GM18907 (cell line): ENCODE measurements at regions not wholly inside any gene's neighbourhood (a gene's known extent, or its start where the extent isn't known, plus 50 kb on each side); places are given as distances from the start of the nearest gene placed in this dataset.
A peak's percentile ranks its signal among the peaks of the same experiment; 100 is the strongest.

Experiments used
- ATAC-seq: cut with Tn5 transposase; IDR thresholded peaks from one replicate; pipeline ENCODE4 v1.9.1; 2021; ENCODE audit warnings: mild to moderate bottlenecking, moderate library complexity; ENCODE audit not compliant: unreplicated experiment

DNA sequence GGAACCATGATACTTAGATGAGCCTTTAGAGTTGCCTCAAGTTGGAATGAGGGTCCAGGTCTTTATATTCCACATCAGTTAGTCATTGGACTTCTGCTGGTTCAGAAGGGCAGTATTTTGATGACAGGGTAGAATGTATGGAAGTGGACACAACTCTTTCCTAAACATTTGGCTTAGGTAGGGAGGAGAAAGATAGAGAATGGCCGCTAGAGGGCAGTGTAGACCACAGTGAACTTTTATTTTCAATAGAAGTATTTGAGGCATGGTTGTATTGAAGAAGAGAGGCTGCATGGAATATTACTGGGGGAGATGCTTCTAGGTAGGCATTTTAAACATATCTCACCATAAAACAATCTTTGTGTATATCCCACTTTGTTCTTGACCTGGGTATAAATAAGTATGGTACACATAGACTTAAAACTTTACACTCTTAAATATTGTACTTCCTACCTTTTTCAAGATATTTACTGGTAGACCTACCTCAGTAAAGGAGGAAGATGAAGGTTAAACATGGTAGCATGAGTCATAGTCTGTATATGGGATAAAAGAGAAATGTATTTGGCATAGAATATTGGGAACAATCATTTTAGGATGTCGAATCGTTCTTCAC is 497.6 kb upstream of the FAM98A start:
- peak; percentile 85 for ATAC-seq

DNA sequence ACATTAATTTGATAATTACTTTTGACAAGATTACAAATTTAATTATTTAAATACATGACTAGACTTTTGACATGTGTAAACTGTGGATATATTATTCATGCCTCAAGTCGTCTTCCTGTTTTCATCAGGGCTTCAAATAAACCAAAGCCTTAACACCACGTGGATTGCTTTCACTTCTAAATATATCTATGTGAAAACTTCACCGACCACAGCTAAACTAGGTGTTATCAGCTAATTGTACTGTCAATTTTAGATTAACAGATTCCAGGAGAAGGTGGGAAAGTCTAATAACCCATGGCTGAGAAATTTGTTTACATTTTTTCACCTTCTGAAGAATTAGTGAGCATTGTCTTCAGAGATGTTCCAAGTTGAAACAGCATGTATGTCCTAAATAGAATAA is 494.7 kb upstream of the FAM98A start:
- ATAC-seq: no peak

DNA sequence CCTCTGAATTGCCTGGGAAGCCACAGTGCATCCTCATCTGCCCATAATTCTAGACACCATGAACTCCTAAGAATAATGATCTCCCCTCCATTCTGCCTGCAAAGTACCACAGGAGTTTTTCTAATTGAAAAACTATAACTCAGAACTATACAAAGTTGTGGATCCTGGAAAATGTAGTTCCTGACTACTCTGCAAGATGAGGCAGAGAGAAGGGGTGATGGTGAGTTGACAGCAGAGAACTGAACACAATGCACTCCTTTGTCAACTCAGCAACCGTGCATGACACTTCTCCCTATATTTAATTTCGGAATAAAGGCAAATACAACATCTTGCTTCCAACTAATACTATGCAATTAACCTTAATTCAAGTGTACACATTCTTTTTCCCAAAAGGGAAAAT is 471.1 kb upstream of the FAM98A start:
- ATAC-seq: no peak

DNA sequence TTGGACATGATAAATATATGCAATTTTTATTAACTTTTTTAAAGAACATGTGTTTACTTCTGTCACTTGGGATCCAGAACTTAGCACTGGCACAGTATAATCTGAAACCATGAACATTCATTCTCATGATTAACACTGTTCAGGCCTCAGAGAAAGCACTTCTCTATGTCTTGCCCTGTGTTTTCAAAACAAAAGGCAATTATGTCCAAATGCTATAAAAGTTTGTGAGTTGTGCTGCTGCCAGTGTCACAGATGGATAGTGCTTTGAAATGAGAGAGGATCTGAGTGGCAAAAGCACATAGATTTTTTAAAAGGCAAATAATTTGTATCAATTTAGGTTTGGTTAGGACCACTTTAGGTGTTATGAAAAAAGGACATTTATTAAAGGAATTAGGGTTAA is 470.5 kb upstream of the FAM98A start:
- no peak for ATAC-seq

DNA sequence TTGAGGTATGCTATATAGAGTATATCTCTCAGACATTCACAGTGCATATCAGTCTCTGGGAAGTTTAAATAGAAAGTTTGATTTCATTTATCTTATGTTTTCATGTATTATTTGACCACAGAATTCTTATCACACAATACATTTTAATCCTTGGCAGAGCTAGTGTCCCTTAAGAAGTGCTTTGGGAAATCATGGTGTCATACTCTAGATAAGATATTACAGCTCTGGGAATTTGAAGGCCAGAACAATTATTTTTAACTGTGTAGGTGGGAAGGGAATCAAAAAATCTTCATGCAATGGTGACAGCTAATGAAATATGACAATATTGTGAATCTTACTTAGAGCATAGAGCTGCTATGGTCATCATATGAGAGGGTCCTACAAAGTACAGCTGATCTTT is 451.3 kb upstream of the FAM98A start:
- ATAC-seq: no peak

DNA sequence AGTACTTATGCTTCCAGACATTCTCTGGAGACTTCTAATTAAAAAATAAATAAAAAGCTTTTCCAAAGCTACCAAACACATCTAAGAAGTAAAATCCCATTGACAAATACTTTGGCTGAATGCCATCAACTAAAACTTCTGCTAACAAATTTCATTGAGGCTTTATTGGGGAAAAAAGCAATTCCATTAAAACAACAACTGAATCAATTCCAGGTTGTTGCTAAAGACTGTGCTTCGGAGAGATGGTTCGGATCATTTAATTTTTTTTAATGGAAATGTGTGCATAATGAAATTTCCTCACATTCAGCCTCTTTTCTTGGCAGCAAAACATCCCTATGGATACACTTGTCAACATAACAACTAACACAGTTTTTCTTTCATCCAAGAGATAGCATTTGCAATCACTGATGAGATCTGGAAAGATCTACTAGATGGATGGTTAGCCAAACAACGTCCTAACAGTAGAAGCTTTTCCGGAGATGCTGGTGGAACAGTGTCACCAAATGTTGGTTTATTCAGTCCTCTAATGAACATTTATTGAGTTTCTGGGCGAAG is 446.1 kb upstream of the FAM98A start:
- no peak for ATAC-seq

DNA sequence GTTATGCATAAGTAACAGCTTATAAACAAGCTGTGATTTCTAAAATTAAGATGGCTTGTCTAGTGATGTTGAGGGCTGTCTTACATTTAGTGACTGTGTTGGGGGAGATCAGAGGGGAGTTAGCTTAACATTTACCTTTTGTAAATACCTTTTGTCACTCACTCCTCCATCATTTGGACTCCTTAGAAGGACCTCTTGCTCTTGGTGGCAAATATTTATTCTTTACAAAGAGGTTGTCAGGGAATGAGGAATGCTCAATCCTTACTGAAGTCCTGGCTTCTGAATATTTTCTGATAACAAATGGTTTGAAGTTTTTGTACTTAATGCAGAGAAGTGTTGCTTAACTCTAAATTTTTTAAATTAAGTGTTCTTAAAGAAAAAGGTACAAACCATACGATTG is 438.8 kb upstream of the FAM98A start:
- no peak for ATAC-seq

DNA sequence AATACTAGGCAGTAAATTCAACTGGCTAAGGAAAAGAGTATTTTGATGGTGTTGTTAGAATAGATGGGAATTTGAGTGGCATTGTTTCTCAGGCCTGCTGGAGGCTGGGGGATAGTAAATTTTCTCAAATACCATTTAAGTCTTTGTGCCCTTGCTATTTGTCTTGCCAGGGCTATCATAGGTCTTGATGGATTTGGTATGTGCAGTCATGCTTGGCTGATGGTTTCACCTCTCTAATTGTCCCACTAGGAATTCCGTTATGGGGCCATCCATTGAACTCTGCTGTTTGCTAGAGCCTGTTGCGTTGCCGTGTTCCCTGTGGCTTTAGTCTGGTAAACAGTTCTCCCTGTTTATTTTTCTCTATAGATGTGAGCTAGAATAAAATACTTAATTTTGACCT is 438.1 kb upstream of the FAM98A start:
- ATAC-seq: no peak

DNA sequence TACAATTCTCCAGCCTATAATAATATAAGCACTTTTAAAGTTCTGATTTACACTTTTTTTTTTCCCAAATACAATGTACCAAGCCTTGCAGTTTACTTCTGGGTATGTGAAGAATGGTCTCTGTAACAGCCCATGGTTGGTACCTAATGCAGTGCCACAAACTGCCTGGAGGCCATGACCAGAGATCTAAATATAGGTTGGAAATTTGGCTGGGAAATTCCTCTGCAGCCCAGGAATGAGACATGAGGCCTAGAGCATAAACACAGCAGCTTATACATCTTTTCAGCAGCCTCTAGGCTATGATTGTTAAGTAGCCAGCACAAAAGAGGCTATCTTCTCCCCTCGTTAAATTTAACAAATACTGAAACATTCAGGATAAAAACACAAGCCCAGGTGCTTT is 432.0 kb upstream of the FAM98A start:
- no peak for ATAC-seq

DNA sequence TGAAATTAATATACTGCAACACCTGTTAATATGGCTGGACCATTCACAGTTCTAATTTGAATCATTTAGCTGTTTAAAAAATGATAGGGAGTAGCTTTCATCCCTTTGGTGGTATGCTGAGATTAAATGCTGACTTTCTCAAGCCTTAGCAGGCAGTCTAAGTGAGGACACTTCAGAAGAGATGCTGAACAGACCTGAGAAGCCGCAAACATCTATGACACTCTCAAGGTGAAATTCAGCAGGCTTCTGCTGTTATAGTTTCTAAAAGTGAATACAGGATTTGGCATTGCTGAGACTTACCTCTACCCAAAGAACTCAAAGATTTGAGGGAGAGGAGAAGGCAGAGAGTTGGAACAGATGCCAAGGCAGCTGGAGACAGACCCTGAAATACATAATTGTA is 431.2 kb upstream of the FAM98A start:
- no peak for ATAC-seq

DNA sequence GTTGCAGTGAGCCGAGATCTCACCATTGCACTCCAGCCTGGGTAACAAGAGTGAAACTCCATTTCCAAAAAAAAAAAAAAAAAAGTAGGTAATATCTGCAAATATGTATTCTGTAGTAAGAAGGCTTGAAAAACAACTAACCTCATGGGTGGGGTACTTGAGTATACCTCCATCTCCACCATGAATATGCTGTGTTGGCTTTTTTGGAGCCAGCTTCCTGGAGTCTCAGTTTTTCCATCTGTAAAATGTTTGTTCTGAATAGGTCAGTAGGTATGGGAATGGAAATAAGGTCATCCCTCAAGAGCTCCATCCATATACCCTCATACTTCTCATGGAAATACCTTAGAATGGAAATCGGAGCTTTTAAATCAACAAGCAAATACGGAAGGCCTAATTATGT is 430.0 kb upstream of the FAM98A start:
- ATAC-seq: no peak

DNA sequence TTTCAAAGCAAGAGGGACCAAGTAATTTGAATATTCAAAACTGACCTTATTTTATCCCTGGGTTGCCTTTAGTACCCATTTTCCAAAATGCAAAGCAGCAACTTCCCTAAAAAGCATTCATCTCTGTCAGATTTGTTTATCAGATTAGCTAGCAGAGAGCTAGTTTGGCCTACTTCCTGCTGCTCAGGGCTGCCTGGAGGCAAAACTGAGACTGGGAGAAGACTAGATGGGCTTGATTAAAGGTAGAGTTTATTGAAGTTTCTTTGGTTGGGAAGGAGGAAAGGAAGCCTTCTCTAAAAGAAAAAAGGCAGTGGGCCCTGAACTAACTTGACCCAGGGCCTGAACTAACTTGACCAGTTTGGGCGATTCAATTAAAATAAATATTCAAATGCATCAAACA is 426.1 kb upstream of the FAM98A start:
- no peak for ATAC-seq

DNA sequence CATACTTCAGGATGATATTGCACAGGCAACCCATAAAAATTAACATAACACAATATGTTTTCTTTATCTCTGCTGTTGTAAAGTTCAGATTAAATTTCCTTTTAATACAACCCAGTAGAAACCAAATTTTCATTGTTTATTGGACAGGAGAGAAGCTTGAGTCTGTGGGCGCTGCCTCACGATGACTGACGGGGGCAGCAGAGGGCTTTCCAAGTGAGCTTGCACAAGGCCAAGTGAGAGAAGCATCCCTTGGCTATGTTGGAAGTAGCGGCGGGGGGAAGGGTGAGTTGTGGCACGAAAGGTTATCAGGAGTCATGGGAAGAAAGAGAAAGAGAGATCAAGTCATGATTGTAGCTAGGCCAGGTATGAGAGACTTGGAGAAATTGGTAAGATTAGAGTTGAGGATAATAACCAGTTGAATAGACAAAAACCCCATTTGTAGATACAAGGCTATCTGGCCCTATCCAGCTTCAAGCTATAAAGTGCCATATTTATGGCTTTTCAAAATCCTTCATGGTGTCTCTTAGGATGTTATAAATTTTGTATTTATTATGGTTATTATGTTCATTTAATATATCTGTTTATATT is 413.7 kb upstream of the FAM98A start:
- peak; percentile 88 for ATAC-seq

DNA sequence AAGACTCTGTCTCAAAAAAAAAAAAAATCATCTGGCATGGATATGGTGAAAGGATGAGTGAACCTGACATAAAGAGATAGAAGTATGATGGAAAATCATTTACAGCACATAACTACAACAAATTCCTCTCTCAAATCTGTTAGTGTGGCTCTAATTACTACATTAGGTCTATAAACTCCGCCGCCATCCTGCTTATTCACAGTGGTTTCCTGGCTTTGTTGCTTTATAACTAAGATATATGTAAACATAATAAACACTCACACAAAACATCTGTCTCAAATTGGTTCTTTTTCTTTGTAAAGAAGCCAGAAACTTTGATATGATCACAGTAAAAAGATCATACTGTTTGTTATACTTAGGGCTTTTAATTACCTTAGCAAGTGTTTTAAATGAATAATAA is 412.6 kb upstream of the FAM98A start:
- no peak for ATAC-seq

DNA sequence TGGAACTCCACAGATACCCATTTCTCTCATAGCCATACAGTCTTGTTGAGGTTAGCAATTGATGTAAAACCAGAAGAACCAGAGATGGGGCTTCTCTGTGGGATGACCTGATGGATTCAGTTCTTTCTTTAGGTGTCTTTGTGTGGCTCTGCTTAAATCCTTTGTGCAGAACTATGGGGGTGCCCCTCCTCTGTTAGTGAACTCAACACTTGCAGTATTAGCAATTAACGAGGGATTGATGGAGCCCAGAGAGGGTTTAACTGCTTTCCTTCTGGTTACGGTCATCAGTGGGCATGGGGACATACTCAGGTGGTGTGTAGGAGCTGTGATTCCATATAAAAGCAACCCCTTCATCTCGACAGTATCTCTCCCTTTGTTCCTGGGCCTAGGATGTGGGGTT is 406.8 kb upstream of the FAM98A start:
- no peak for ATAC-seq

DNA sequence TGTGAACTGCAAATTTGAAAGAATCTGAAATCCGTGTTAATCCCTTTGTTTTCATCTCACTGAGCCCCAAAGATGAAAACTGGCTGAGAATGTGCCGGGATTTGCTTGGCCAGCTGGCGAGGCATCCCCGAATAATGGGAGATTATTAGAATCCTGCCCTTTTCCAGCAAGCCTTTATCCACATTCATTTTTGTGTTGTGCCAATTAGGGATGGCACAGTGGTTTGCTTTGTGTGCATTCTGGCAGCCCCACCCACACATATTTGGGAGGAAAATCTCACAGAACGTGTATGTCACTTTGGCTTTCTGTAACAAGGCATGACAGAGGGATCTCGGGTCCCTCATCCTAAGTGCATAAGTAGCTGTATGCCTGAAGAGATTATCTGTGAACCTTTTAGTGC is 405.8 kb upstream of the FAM98A start:
- no peak for ATAC-seq

DNA sequence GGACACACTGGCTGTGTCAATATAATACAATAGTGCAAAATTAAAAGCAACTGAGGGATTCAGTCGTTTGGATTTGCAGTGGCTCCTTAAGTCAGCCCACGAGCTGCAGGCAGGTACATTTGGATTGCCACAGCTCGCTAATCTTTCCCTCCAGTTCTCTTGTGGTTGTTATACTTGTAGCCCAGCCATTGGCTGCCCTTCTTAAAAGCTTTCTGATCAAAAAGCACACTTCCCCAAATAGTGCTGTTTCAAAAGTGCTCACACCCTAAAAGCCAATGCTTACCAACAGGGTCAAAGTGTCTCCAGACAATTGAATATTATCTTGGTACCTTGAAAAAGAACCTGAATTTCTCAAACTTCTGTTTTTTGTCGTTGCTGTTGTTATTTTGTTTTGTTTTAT is 404.7 kb upstream of the FAM98A start:
- no peak for ATAC-seq

DNA sequence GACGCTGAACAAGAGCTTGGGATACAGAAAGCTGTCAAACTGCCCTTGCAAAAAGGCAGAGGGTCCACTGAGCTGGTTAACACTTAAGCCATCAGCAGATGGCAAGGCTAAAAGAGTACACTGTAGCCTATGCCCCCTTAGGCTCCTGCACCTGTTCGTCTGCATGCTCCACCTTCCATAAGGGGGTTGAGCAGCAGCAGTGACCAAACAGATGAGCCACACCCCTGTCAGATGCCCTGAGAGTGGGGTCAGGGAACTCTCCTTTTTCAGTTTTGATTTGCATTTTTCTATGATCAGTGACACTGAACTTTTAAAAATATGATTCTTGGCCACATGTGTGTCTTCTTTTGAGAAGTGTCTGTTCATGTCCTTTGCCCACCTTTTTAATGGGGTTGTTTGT is 402.5 kb upstream of the FAM98A start:
- no peak for ATAC-seq

DNA sequence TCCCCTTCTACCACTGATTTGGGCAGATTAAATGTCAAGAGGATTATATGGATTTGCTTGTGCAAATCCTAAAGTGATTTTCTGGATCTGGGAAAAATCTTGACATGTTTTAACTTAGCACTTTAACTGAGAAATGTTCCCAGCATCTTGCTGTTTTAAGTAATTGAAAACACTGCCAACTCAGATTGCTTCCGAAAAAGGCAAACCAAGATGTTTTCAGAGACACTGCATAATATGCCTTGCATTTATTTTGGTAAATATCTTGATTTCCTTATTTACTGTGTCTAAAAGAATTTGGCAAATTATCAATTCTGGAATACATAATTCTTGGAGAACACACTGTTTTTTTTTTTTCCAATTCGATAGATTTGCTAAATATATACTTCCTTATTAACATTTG is 385.0 kb upstream of the FAM98A start:
- no peak for ATAC-seq

DNA sequence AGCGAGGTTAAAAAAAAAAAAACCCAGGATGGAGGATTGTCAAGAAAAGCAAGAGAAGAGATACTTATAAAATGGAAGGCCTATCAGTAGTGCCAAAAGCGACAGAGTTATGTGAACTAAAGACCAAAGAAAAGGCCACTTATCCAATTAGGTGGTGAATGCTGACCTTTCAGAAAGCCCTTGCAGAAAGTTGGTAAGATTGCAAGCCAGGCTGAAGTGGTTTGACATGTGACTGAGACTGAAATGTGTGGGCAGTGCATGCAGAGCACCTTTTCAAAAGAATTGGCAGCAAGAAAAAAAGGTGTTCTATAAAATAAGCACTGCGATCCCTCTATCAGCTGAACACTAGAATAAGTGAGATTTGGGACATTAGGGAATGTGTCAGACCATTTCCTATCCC is 379.4 kb upstream of the FAM98A start:
- ATAC-seq: no peak

DNA sequence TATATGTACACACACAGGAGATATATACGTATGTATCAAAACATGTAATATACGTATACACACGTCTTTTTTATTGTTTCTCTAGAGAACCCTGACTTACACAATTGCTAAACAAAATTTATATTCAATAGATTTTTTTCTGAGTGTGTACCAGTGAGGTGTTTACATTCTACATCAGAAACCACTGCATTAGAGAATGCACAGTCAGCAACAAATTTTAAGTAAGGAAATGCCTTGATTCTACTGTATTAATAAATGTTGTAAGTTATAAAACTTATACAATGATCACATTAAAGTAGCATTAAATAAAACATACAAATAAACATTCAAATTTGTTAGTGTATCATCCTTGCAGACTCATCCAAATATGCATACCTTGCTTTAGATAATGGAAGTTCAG is 376.4 kb upstream of the FAM98A start:
- no peak for ATAC-seq

DNA sequence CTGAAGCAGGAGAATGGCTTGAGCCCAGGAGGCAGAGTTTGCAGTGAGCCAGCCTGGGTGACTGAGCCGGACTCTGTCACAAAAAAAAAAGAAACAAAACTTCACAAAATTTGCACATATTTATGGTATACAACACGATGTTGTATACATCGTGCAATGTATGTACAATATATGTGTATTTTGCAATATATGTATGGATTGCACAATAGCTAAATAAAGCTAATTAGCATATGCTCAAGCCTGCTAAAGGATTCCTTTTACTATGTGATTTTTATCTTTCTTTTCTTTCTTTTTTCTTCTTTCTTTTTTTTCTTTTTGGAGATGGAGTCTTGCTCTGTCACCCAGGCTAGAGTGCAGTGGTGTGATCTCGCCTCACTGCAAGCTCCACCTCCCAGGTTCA is 368.0 kb upstream of the FAM98A start:
- no peak for ATAC-seq

DNA sequence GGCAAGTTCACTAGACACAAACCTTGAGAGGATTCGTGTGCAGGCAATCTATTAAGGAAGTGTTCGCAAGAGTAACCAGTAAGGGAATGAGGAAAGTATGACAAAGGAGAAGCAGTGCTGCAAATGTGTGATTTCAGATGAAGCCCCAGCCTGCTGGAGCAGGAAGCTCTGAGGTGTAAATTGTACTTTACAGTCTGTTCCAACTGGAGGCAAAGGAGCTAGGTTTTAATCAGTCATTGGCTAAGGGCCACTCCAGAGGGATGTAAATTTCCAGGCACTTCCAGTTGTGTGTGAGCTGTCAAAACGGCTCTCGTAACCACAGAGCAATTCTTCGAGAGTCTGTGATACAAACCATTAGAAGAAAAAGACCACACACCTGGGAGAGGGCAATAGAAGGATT is 359.5 kb upstream of the FAM98A start:
- no peak for ATAC-seq
